ENCODE measurements at regions not wholly inside any gene's neighbourhood (a gene's known extent, or its start where the extent isn't known, plus 50 kb on each side); places are given as distances from the start of the nearest gene placed in this dataset.
"Not testable (repeated sequence)": the region's sequence is repeated elsewhere in the genome, so short reads cannot be mapped to it uniquely, and the experiment has no call there.

DNA sequence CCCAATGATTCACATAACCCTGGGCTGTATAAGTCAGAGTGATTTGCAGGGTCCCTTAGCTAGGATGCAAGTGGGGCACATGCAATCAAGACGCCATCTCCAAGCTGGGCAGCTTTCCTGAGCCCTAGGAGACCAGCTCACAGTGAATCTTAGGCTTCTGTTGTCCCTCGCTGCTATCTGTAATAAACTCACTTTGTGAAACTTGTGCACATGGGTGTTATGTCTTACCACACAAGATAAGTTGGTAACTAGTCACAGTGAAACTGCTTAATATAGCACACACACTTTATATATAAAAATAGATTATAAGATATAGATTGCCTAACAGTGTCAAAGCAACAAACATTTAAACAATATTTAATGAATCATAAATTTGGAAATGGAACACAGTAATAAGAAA is 658.5 kb downstream of the SLCO4C1 start:
- TF ChIP-seq, protein P1, sequence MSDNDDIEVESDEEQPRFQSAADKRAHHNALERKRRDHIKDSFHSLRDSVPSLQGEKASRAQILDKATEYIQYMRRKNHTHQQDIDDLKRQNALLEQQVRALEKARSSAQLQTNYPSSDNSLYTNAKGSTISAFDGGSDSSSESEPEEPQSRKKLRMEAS (IDR thresholded peaks at IDR 0.05; ENCODE audit: low read depth, low read length) = no peak
- TF ChIP-seq MYC (IDR thresholded peaks at IDR 0.05; ENCODE audit: low read depth, low read length) = no peak
- no peak for TF ChIP-seq POLR2A (IDR thresholded peaks at IDR 0.05; ENCODE audit: extremely low read depth, insufficient read length)
- TF ChIP-seq, protein P2, sequence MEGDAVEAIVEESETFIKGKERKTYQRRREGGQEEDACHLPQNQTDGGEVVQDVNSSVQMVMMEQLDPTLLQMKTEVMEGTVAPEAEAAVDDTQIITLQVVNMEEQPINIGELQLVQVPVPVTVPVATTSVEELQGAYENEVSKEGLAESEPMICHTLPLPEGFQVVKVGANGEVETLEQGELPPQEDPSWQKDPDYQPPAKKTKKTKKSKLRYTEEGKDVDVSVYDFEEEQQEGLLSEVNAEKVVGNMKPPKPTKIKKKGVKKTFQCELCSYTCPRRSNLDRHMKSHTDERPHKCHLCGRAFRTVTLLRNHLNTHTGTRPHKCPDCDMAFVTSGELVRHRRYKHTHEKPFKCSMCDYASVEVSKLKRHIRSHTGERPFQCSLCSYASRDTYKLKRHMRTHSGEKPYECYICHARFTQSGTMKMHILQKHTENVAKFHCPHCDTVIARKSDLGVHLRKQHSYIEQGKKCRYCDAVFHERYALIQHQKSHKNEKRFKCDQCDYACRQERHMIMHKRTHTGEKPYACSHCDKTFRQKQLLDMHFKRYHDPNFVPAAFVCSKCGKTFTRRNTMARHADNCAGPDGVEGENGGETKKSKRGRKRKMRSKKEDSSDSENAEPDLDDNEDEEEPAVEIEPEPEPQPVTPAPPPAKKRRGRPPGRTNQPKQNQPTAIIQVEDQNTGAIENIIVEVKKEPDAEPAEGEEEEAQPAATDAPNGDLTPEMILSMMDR (IDR thresholded peaks at IDR 0.05; ENCODE audit: low read depth, low read length) = no peak
- DNase-seq (ENCODE audit: low read depth) = no peak
- H3K4me3 ChIP-seq (ENCODE audit: low read depth, low read length) = no peak overlapping the region

DNA sequence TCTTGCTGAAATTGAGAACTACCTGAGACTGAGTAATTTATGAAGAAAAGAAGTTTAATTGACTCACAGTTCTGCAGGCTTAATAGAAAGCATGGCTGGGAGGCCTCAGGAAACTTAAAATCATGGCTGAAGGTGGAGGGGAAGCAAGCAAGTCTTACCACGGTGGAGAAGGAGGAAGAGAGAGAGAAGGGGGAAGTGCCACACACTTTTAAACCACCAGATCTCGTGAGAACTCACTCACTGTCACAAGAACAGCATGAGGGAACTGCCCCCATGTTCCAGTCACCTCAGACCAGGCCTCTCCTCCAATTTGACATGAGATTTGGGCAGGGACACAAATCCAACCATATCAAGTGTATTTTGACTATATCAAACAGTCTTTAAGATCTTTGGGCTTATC is 668.3 kb downstream of the SLCO4C1 start:
- not testable (repeated sequence) for H3K4me3 ChIP-seq (ENCODE audit: low read depth, low read length)
- DNase-seq (ENCODE audit: low read depth) = peak; percentile 20

DNA sequence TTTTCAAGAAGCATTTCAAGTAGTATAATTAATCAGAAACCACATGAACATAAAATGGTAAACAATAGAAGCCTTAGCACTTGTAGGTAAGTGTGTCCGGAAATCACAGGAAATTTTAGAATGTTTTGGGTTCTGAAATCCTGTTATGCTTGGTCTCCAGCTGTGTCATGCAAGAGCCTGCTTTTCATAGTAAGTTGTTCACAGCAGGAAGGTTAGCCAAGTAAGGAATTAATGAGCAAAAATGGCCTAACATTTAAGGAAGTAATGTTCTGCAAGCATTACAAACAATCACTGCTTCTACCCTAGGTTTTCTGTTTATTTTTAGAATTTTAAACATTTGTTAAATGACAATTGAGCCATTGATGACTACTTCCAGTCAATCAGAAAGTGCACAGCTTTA is 669.5 kb downstream of the SLCO4C1 start:
- no peak for DNase-seq (ENCODE audit: low read depth)
- H3K4me3 ChIP-seq (ENCODE audit: low read depth, low read length) = no peak overlapping the region
- no peak for TF ChIP-seq POLR2A (IDR thresholded peaks at IDR 0.05; ENCODE audit: extremely low read depth, insufficient read length)
- no peak for TF ChIP-seq MYC (IDR thresholded peaks at IDR 0.05; ENCODE audit: low read depth, low read length)
- TF ChIP-seq, protein P2 (IDR thresholded peaks at IDR 0.05; ENCODE audit: low read depth, low read length) = no peak
- TF ChIP-seq, protein P1 (IDR thresholded peaks at IDR 0.05; ENCODE audit: low read depth, low read length) = no peak

DNA sequence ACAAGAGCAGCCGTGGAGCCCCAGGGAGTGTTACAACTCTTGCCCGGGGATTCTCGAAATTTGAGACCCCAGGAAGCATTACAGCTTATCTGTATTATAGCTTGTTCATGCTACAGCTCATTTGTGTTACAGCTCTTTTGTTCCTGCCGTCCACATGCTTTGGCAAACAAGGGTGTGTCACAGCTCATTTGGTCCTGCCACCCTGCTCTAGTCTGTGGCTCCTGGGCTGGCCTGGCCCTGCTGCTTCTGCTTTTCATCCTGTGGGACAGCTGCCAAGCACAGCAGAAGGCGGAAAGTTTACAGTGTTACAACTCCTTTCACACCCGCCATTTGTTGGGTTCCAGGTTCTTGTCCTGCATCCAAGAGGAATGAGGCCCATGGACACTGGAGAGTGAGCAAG is 685.0 kb downstream of the SLCO4C1 start:
- no peak for DNase-seq (ENCODE audit: low read depth)
- H3K4me3 ChIP-seq (ENCODE audit: low read depth, low read length) = no peak overlapping the region
- no peak for TF ChIP-seq MYC (IDR thresholded peaks at IDR 0.05; ENCODE audit: low read depth, low read length)
- TF ChIP-seq, protein P2 (IDR thresholded peaks at IDR 0.05; ENCODE audit: low read depth, low read length) = no peak
- TF ChIP-seq, protein P1 (IDR thresholded peaks at IDR 0.05; ENCODE audit: low read depth, low read length) = no peak
- TF ChIP-seq POLR2A (IDR thresholded peaks at IDR 0.05; ENCODE audit: extremely low read depth, insufficient read length) = no peak

DNA sequence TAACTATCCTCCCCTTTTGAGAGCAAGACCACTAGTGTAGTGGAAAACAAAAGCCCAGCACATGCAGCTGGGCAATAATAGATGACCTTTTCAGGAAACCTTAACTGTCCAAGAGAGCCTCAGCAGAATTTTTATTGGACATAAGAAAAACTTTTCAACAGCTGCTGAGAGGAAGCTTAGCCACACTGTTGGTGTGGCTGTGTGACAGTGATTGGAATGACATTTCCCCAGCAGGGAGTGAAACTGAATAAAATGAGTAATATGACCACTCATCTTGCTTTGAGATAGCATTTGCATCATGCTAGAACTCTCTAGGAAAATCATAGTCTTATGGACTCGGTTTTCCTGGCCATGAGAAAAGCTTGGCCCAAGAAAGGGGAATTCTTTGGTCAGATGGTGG is 687.8 kb downstream of the SLCO4C1 start:
- DNase-seq (ENCODE audit: low read depth) = no peak
- TF ChIP-seq MYC (IDR thresholded peaks at IDR 0.05; ENCODE audit: low read depth, low read length) (no peak), POLR2A (IDR thresholded peaks at IDR 0.05; ENCODE audit: extremely low read depth, insufficient read length) (no peak)
- TF ChIP-seq, protein P1 (IDR thresholded peaks at IDR 0.05; ENCODE audit: low read depth, low read length) = no peak
- TF ChIP-seq, protein P2 (IDR thresholded peaks at IDR 0.05; ENCODE audit: low read depth, low read length) = no peak
- H3K4me3 ChIP-seq (ENCODE audit: low read depth, low read length) = no peak overlapping the region

DNA sequence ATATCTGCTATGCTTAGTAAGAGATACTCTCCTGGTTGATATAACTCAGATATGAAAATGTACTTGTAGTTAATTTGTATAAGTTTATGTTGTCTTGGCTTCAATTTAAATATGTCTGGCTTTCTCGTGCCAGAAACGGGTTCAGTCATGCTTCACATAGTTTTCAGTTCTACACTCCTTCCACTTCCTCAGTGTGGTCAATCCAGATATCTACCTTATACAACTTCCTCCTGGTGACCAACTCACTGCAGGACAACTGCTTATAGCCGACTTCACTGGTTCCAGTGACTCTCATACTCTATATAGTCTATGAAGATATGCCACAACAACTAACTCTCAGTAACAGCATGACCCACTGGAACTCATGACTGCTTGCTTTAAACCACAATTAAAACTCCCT is 690.4 kb downstream of the SLCO4C1 start:
- DNase-seq (ENCODE audit: low read depth) = peak; percentile 2
- TF ChIP-seq, protein P2 (IDR thresholded peaks at IDR 0.05; ENCODE audit: low read depth, low read length) = no peak
- TF ChIP-seq POLR2A (IDR thresholded peaks at IDR 0.05; ENCODE audit: extremely low read depth, insufficient read length) (no peak), MYC (IDR thresholded peaks at IDR 0.05; ENCODE audit: low read depth, low read length) (no peak)
- TF ChIP-seq, protein P1 (IDR thresholded peaks at IDR 0.05; ENCODE audit: low read depth, low read length) = no peak

More for the DNA sequence above, 690.4 kb downstream of the SLCO4C1 start:
- no peak overlapping the region for H3K4me3 ChIP-seq (ENCODE audit: low read depth, low read length)
